Tibial nerve (tissue), 4 donors: ENCODE measurements at regions not wholly inside any gene's neighbourhood (a gene's known extent, or its start where the extent isn't known, plus 50 kb on each side); places are given as distances from the start of the nearest gene placed in this dataset.

Source experiments
- EP300 ChIP-seq, 2 donors: sonication (generic); formaldehyde crosslinking; IDR thresholded peaks; one replicate each; pipeline ENCODE4 v1.6.1; 2017; ENCODE audit warnings: antibody characterized with exemption in 2 of 2, mild to moderate bottlenecking in 1 of 2
- POLR2A ChIP-seq, 2 donors: fragments of 450-650 bp; IDR thresholded peaks; one replicate each; pipeline ENCODE4 v1.6.1; 2017; ENCODE audit warnings: antibody characterized with exemption in 2 of 2, mild to moderate bottlenecking in 2 of 2, moderate library complexity in 2 of 2
- TF ChIP-seq, protein P1 (sequence below), 5 experiments: fragments of 200-600 bp in 3 of 5; fragments of 450-650 bp in 2 of 5; sonication (generic) in 3 of 5; IDR thresholded peaks; one replicate each; pipeline ENCODE4 v1.5.1; 2016 to 2019; ENCODE audit warnings: antibody characterized with exemption in 5 of 5, mild to moderate bottlenecking in 3 of 5, moderate library complexity in 2 of 5

DNA sequence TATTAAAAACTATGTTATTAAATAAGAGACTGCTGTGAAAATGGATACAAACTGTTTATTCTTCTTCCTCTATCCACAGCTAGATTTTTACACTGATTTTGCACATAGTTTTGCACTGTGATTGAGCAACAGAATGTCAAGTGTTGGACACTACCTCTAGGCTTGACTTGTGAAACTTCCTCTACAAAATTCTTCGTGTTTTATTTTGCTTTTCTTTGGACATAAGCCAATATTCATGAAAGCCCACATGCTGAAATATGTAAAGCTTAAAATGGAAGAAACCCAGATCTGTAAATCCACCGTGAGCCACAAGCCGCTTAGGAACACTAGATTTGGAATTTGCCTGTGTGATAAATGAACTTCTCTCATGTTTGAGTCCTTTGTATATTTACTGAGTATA is 849.4 kb downstream of the FSTL5 start:
- TF ChIP-seq, protein P1, sequence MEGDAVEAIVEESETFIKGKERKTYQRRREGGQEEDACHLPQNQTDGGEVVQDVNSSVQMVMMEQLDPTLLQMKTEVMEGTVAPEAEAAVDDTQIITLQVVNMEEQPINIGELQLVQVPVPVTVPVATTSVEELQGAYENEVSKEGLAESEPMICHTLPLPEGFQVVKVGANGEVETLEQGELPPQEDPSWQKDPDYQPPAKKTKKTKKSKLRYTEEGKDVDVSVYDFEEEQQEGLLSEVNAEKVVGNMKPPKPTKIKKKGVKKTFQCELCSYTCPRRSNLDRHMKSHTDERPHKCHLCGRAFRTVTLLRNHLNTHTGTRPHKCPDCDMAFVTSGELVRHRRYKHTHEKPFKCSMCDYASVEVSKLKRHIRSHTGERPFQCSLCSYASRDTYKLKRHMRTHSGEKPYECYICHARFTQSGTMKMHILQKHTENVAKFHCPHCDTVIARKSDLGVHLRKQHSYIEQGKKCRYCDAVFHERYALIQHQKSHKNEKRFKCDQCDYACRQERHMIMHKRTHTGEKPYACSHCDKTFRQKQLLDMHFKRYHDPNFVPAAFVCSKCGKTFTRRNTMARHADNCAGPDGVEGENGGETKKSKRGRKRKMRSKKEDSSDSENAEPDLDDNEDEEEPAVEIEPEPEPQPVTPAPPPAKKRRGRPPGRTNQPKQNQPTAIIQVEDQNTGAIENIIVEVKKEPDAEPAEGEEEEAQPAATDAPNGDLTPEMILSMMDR (IDR thresholded peaks at IDR 0.05): no peak
- TF ChIP-seq EP300 (IDR thresholded peaks at IDR 0.05): no peak
- TF ChIP-seq POLR2A (IDR thresholded peaks at IDR 0.05): no peak
